DOHH2 (cell line): ENCODE measurements at regions not wholly inside any gene's neighbourhood (a gene's known extent, or its start where the extent isn't known, plus 50 kb on each side); places are given as distances from the start of the nearest gene placed in this dataset.

Experiments used
- H3F3A ChIP-seq: fragments of 200-600 bp; sonication (generic), shearing (Covaris generic); 2 replicates; pipeline ENCODE4 v1.6.0; 2016; ENCODE audit warnings: antibody characterized with exemption, mild to moderate bottlenecking; ENCODE audit not compliant: control insufficient read depth, insufficient read depth
- H3K27ac ChIP-seq: fragments of 200-600 bp; sonication (generic); 2 replicates; pipeline ENCODE4 v1.5.1; 2014; ENCODE audit warnings: low read depth, mild to moderate bottlenecking, low read length, moderate library complexity
- H3K27me3 ChIP-seq: fragments of 200-600 bp; sonication (generic); 2 replicates; pipeline ENCODE4 v1.6.1; 2014; ENCODE audit warnings: mild to moderate bottlenecking, low read length, mixed read lengths; ENCODE audit not compliant: control insufficient read depth
- H3K36me3 ChIP-seq: fragments of 200-600 bp; sonication (generic); 2 replicates; pipeline ENCODE4 v1.6.1; 2014; ENCODE audit warnings: mild to moderate bottlenecking, low read length, moderate library complexity, mixed read lengths; ENCODE audit not compliant: control insufficient read depth
- H3K4me1 ChIP-seq: fragments of 200-600 bp; sonication (generic); 2 replicates; pipeline ENCODE4 v1.6.1; 2014; ENCODE audit warnings: mild to moderate bottlenecking, low read length, mixed read lengths; ENCODE audit not compliant: control insufficient read depth
- H3K4me2 ChIP-seq: fragments of 200-600 bp; sonication (generic); 2 replicates; pipeline ENCODE4 v1.6.0; 2014; ENCODE audit warnings: mild to moderate bottlenecking, low read length, moderate library complexity
- H3K4me3 ChIP-seq: fragments of 200-600 bp; sonication (generic); 2 replicates; pipeline ENCODE4 v1.5.1; 2014; ENCODE audit warnings: mild to moderate bottlenecking, low read length, mixed read lengths
- H3K79me2 ChIP-seq: fragments of 200-600 bp; sonication (generic); 2 replicates; pipeline ENCODE4 v1.6.1; 2014; ENCODE audit warnings: mild to moderate bottlenecking, low read length, mixed read lengths; ENCODE audit not compliant: control insufficient read depth
- H3K9me2 ChIP-seq: fragments of 200-600 bp; sonication (generic); replicated peaks from 2 replicates; pipeline ENCODE4 v1.6.1; 2014; ENCODE audit warnings: mild to moderate bottlenecking, low read length, mixed read lengths; ENCODE audit not compliant: control insufficient read depth
- H3K9me3 ChIP-seq: fragments of 200-600 bp; sonication (generic); 2 replicates; pipeline ENCODE4 v1.6.1; 2014; ENCODE audit warnings: antibody characterized with exemption, low read length, mixed read lengths; ENCODE audit not compliant: control insufficient read depth, insufficient read depth
- H4K20me1 ChIP-seq: fragments of 200-600 bp; sonication (generic); 2 replicates; pipeline ENCODE4 v1.6.0; 2014; ENCODE audit warnings: low read depth, mild to moderate bottlenecking, antibody characterized with exemption, low read length, moderate library complexity; ENCODE audit not compliant: control insufficient read depth, insufficient read depth
- CTCF ChIP-seq: fragments of 200-600 bp; sonication (generic); IDR thresholded peaks from one replicate; pipeline ENCODE4 v1.5.1; 2014; ENCODE audit warnings: antibody characterized with exemption, mild to moderate bottlenecking, low read depth, low read length; ENCODE audit not compliant: poor library complexity, severe bottlenecking
- EZH2phosphoT487 ChIP-seq: fragments of 200-600 bp; sonication (generic); IDR thresholded peaks from 2 replicates; pipeline ENCODE4 v1.6.1; 2017; ENCODE audit warnings: borderline replicate concordance, mild to moderate bottlenecking, antibody characterized with exemption, low read length, moderate library complexity, mixed read lengths

GRCh38 chr20:6993511-6993910, 226.0 kb downstream of the BMP2 start:
- no peak overlapping the region for H3K4me2 ChIP-seq

GRCh38 chr20:6994452-6994851, 227.0 kb downstream of the BMP2 start:
- H3K9me3 ChIP-seq, result no peaks in the 10 kb centered on the region
- no peaks in the 10 kb centered on the region for H3K36me3 ChIP-seq
- H3K9me2 ChIP-seq, result no peaks in the 10 kb centered on the region
- no peak overlapping the region for H3K4me2 ChIP-seq
- H3K4me1 ChIP-seq, result no peaks in the 10 kb centered on the region
- no peaks in the 10 kb centered on the region for H3F3A ChIP-seq
- H3K27me3 ChIP-seq, result no peaks in the 10 kb centered on the region
- no peaks in the 10 kb centered on the region for H4K20me1 ChIP-seq
- H3K27ac ChIP-seq, result no peak overlapping the region
- no peak overlapping the region for H3K4me3 ChIP-seq
- H3K79me2 ChIP-seq, result no peaks in the 10 kb centered on the region
- TF ChIP-seq EZH2phosphoT487 (no peak), CTCF (no peak)

More at GRCh38 chr20:6993511-6993910, 226.0 kb downstream of the BMP2 start:
- no peaks in the 10 kb centered on the region for H3K36me3 ChIP-seq
- no peaks in the 10 kb centered on the region for H3K9me2 ChIP-seq
- no peaks in the 10 kb centered on the region for H3K79me2 ChIP-seq
- H3K9me3 ChIP-seq, result no peaks in the 10 kb centered on the region
- H3K4me1 ChIP-seq, result no peaks in the 10 kb centered on the region
- no peaks in the 10 kb centered on the region for H4K20me1 ChIP-seq
- H3F3A ChIP-seq, result no peaks in the 10 kb centered on the region
- TF ChIP-seq CTCF (no peak), EZH2phosphoT487 (no peak)
- H3K4me3 ChIP-seq, result no peak overlapping the region
- no peak overlapping the region for H3K27ac ChIP-seq
- no peaks in the 10 kb centered on the region for H3K27me3 ChIP-seq

GRCh38 chr20:6998909-6999308, 231.4 kb downstream of the BMP2 start:
- H3K9me2 ChIP-seq, result no peaks in the 10 kb centered on the region

More at GRCh38 chr20:6998909-6999308, 231.4 kb downstream of the BMP2 start:
- Histone ChIP-seq H3K4me2 (no peak overlapping the region), H4K20me1 (no peaks in the 10 kb centered on the region), H3K27ac (no peak overlapping the region), H3K9me3 (no peaks in the 10 kb centered on the region), H3K4me1 (no peaks in the 10 kb centered on the region), H3K79me2 (no peaks in the 10 kb centered on the region), H3K36me3 (no peaks in the 10 kb centered on the region), H3F3A (no peaks in the 10 kb centered on the region), H3K27me3 (no peaks in the 10 kb centered on the region), H3K4me3 (no peak overlapping the region)
- TF ChIP-seq CTCF (no peak), EZH2phosphoT487 (no peak)
